GM23338 (cell line): ENCODE measurements at regions not wholly inside any gene's neighbourhood (a gene's known extent, or its start where the extent isn't known, plus 50 kb on each side); places are given as distances from the start of the nearest gene placed in this dataset.

Experiments
- ATAC-seq: fragments of 200-7000 bp; cut with Tn5 transposase; 3 replicates; pipeline ENCODE4 v1.9.1; 2020
- DNase-seq: peaks from one replicate; pipeline ENCODE4 v3.0.0-alpha.2; 2015; ENCODE audit warnings: low spot score
- H2AFZ ChIP-seq: fragments of 200-600 bp; sonication (generic); 2 replicates; pipeline ENCODE4 v1.8.0; 2016; ENCODE audit warnings: antibody characterized with exemption, mild to moderate bottlenecking, moderate library complexity
- H3F3A ChIP-seq: fragments of 200-600 bp; sonication (generic); replicated peaks from 2 replicates; pipeline ENCODE4 v1.8.0; 2017; ENCODE audit warnings: antibody characterized with exemption, mixed run types, low read depth
- H3K27ac ChIP-seq: fragments of 200-600 bp; sonication (generic); 2 replicates; pipeline ENCODE4 v1.6.1; 2016; ENCODE audit warnings: low read depth
- H3K27me3 ChIP-seq: fragments of 200-600 bp; sonication (generic); 2 replicates; pipeline ENCODE4 v1.8.0; 2016; ENCODE audit warnings: mild to moderate bottlenecking, mixed run types, moderate library complexity; ENCODE audit not compliant: insufficient read depth
- H3K36me3 ChIP-seq: fragments of 200-600 bp; sonication (generic); 2 replicates; pipeline ENCODE4 v1.8.0; 2016; ENCODE audit warnings: mild to moderate bottlenecking; ENCODE audit not compliant: insufficient read depth
- H3K4me1 ChIP-seq: fragments of 200-600 bp; sonication (generic); 2 replicates; pipeline ENCODE4 v1.8.0; 2016; ENCODE audit warnings: mild to moderate bottlenecking, moderate library complexity; ENCODE audit not compliant: insufficient read depth
- H3K4me2 ChIP-seq: fragments of 200-600 bp; sonication (generic); 2 replicates; pipeline ENCODE4 v1.7.1; 2017; ENCODE audit warnings: mixed run types
- H3K4me3 ChIP-seq: fragments of 200-600 bp; sonication (generic); 2 replicates; pipeline ENCODE4 v1.6.1; 2016; ENCODE audit warnings: mixed run types
- H3K79me2 ChIP-seq: fragments of 200-600 bp; sonication (generic); replicated peaks from 2 replicates; pipeline ENCODE4 v1.8.0; 2017; ENCODE audit warnings: mild to moderate bottlenecking; ENCODE audit not compliant: insufficient read depth
- H3K9me2 ChIP-seq: fragments of 200-600 bp; sonication (generic); 2 replicates; pipeline ENCODE4 v1.8.0; 2017; ENCODE audit not compliant: insufficient read depth
- H4K20me1 ChIP-seq: fragments of 200-600 bp; sonication (generic); replicated peaks from 2 replicates; pipeline ENCODE4 v1.8.0; 2017; ENCODE audit warnings: mild to moderate bottlenecking; ENCODE audit not compliant: insufficient read depth
- H3K27ac Mint-ChIP-seq: 2 replicates; pipeline ENCODE4 v1.8.0; 2020; ENCODE audit warnings: inconsistent platforms, mild to moderate bottlenecking, moderate library complexity, mixed read lengths
- H3K27me3 Mint-ChIP-seq: 3 replicates; pipeline ENCODE4 v1.8.0; 2022; ENCODE audit warnings: low read depth, mild to moderate bottlenecking, moderate library complexity, mixed read lengths, inconsistent platforms; ENCODE audit not compliant: insufficient read depth, poor library complexity
- H3K36me3 Mint-ChIP-seq: 3 replicates; pipeline ENCODE4 v1.8.0; 2021; ENCODE audit warnings: low read depth, mild to moderate bottlenecking, inconsistent platforms, moderate library complexity, mixed read lengths
- H3K4me1 Mint-ChIP-seq: 3 replicates; pipeline ENCODE4 v1.8.0; 2020; ENCODE audit warnings: mild to moderate bottlenecking, inconsistent platforms, mixed read lengths
- H3K4me3 Mint-ChIP-seq: 3 replicates; pipeline ENCODE4 v1.8.0; 2021; ENCODE audit warnings: moderate library complexity, mild to moderate bottlenecking, inconsistent platforms, mixed read lengths
- H3K9me3 Mint-ChIP-seq: 3 replicates; pipeline ENCODE4 v1.8.0; 2020; ENCODE audit warnings: moderate library complexity, mild to moderate bottlenecking, inconsistent platforms, mixed read lengths
- EZH2 ChIP-seq: fragments of 200-600 bp; sonication (generic); IDR thresholded peaks from one replicate; pipeline ENCODE4 v1.8.0; 2017; ENCODE audit warnings: antibody characterized with exemption, mild to moderate bottlenecking, low read depth; ENCODE audit not compliant: unreplicated experiment
- EZH2phosphoT487 ChIP-seq: fragments of 200-600 bp; sonication (generic); IDR thresholded peaks from one replicate; pipeline ENCODE4 v1.8.1; 2018; ENCODE audit warnings: antibody characterized with exemption; ENCODE audit not compliant: unreplicated experiment
- NANOG ChIP-seq: IDR thresholded peaks from 2 replicates; pipeline ENCODE4 v1.6.1; 2016; ENCODE audit warnings: antibody characterized with exemption, borderline replicate concordance
- POLR2AphosphoS5 ChIP-seq: IDR thresholded peaks from 2 replicates; pipeline ENCODE4 v1.6.1; 2016; ENCODE audit warnings: antibody characterized with exemption, low read depth
- STAT1 ChIP-seq: IDR thresholded peaks from one replicate; pipeline ENCODE4 v1.6.1; 2016; ENCODE audit warnings: antibody characterized with exemption; ENCODE audit not compliant: unreplicated experiment
- ZNF114 ChIP-seq: fragments of 250-450 bp; sonication (Bioruptor Pico); IDR thresholded peaks from 2 replicates; pipeline ENCODE4 v1.5.0; 2020; ENCODE audit warnings: mild to moderate bottlenecking, moderate library complexity
- TF ChIP-seq, protein P1 (sequence below): IDR thresholded peaks from 2 replicates; pipeline ENCODE4 v1.6.1; 2016; ENCODE audit warnings: antibody characterized with exemption
- TF ChIP-seq, protein P2 (sequence below): fragments of 250-450 bp; sonication (Bioruptor Pico); IDR thresholded peaks from 2 replicates; pipeline ENCODE4 v1.5.0; 2020; ENCODE audit warnings: mild to moderate bottlenecking, moderate library complexity
- TF ChIP-seq, protein P3 (sequence below), 2 experiments: fragments of 200-600 bp in 1 of 2; sonication (generic) in 1 of 2; conservative IDR thresholded peaks; 2 replicates each; pipeline versions ENCODE4 v1.5.1 to v1.6.1; 2016 to 2017; ENCODE audit warnings: antibody characterized with exemption in 2 of 2, low read depth in 2 of 2, mild to moderate bottlenecking in 2 of 2, moderate library complexity in 1 of 2
- TF ChIP-seq, protein P4 (sequence below): IDR thresholded peaks from one replicate; pipeline ENCODE4 v1.6.1; 2018; ENCODE audit warnings: antibody characterized with exemption; ENCODE audit not compliant: unreplicated experiment

DNA sequence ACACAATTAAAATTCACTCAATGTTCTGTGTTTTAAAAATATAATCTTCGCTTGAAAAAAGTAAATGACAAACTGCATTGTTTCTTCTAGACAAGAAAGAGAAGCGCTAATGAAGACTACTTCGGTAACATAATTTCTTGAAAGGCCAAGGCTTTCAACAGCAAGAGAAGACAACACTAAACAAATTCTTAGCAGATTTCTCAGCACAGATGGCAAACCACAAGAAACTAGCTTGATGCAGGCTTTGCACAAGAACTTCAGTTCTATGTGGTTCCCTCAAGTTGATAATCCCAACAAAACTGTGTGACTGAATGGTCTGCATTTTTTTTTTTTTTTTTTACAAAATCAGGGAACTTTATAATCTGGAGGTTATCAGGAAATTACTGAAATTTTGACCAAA, 447.4 kb upstream of the NRSN1 start (continued):
- TF ChIP-seq, protein P1, sequence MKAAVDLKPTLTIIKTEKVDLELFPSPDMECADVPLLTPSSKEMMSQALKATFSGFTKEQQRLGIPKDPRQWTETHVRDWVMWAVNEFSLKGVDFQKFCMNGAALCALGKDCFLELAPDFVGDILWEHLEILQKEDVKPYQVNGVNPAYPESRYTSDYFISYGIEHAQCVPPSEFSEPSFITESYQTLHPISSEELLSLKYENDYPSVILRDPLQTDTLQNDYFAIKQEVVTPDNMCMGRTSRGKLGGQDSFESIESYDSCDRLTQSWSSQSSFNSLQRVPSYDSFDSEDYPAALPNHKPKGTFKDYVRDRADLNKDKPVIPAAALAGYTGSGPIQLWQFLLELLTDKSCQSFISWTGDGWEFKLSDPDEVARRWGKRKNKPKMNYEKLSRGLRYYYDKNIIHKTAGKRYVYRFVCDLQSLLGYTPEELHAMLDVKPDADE, result no peak
- TF ChIP-seq EZH2phosphoT487, result no peak

DNA sequence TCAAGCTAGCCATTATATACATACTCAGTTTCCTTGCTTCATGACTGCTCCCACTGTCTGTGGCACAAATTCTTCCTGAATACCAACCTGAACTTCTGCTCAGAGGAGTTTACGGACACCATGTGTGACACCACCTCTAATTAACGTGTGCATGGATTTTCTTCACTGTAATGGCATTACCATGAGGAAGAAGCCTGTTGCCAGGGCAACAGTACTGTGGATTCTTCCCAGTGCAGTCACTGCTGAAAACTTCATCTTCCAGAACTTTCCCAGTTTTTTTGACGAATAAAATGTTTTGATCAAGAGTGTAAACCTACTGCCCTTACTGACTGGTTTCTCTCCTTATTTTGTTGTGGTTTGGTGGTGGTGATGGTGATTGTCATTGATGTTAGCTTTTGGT, 444.3 kb upstream of the NRSN1 start:
- Mint-ChIP-seq H3K4me3 (no peak overlapping the region), H3K36me3 (no peaks in the 10 kb centered on the region), H3K9me3 (no peaks in the 10 kb centered on the region), H3K27ac (no peak overlapping the region), H3K4me1 (peaks cover 8% of the 10 kb centered on the region), H3K27me3 (no peaks in the 10 kb centered on the region)
- ATAC-seq, result no peak
- no peaks in the 10 kb centered on the region for H3F3A ChIP-seq
- no peak for DNase-seq
- H3K9me2 ChIP-seq, result peaks cover 8% of the 10 kb centered on the region; the same call in 1 of the 2 replicates
- no peak overlapping the region for H3K27ac ChIP-seq
- no peaks in the 10 kb centered on the region for H3K4me1 ChIP-seq
- no peaks in the 10 kb centered on the region for H3K27me3 ChIP-seq
- no peak overlapping the region for H2AFZ ChIP-seq
- H3K36me3 ChIP-seq, result no peaks in the 10 kb centered on the region
- H3K79me2 ChIP-seq, result no peaks in the 10 kb centered on the region
- no peak overlapping the region for H3K4me3 ChIP-seq
- TF ChIP-seq EZH2 (no peak), ZNF114 (no peak), POLR2AphosphoS5 (no peak), STAT1 (no peak), NANOG (no peak)
- TF ChIP-seq, protein P2, sequence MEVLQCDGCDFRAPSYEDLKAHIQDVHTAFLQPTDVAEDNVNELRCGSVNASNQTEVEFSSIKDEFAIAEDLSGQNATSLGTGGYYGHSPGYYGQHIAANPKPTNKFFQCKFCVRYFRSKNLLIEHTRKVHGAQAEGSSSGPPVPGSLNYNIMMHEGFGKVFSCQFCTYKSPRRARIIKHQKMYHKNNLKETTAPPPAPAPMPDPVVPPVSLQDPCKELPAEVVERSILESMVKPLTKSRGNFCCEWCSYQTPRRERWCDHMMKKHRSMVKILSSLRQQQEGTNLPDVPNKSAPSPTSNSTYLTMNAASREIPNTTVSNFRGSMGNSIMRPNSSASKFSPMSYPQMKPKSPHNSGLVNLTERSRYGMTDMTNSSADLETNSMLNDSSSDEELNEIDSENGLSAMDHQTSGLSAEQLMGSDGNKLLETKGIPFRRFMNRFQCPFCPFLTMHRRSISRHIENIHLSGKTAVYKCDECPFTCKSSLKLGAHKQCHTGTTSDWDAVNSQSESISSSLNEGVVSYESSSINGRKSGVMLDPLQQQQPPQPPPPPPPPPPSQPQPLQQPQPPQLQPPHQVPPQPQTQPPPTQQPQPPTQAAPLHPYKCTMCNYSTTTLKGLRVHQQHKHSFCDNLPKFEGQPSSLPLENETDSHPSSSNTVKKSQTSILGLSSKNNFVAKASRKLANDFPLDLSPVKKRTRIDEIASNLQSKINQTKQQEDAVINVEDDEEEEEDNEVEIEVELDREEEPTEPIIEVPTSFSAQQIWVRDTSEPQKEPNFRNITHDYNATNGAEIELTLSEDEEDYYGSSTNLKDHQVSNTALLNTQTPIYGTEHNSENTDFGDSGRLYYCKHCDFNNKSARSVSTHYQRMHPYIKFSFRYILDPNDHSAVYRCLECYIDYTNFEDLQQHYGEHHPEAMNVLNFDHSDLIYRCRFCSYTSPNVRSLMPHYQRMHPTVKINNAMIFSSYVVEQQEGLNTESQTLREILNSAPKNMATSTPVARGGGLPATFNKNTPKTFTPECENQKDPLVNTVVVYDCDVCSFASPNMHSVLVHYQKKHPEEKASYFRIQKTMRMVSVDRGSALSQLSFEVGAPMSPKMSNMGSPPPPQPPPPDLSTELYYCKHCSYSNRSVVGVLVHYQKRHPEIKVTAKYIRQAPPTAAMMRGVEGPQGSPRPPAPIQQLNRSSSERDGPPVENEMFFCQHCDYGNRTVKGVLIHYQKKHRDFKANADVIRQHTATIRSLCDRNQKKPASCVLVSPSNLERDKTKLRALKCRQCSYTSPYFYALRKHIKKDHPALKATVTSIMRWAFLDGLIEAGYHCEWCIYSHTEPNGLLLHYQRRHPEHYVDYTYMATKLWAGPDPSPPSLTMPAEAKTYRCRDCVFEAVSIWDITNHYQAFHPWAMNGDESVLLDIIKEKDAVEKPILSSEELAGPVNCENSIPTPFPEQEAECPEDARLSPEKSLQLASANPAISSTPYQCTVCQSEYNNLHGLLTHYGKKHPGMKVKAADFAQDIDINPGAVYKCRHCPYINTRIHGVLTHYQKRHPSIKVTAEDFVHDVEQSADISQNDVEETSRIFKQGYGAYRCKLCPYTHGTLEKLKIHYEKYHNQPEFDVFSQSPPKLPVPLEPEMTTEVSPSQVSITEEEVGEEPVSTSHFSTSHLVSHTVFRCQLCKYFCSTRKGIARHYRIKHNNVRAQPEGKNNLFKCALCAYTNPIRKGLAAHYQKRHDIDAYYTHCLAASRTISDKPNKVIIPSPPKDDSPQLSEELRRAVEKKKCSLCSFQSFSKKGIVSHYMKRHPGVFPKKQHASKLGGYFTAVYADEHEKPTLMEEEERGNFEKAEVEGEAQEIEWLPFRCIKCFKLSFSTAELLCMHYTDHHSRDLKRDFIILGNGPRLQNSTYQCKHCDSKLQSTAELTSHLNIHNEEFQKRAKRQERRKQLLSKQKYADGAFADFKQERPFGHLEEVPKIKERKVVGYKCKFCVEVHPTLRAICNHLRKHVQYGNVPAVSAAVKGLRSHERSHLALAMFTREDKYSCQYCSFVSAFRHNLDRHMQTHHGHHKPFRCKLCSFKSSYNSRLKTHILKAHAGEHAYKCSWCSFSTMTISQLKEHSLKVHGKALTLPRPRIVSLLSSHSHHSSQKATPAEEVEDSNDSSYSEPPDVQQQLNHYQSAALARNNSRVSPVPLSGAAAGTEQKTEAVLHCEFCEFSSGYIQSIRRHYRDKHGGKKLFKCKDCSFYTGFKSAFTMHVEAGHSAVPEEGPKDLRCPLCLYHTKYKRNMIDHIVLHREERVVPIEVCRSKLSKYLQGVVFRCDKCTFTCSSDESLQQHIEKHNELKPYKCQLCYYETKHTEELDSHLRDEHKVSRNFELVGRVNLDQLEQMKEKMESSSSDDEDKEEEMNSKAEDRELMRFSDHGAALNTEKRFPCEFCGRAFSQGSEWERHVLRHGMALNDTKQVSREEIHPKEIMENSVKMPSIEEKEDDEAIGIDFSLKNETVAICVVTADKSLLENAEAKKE, result no peak
- TF ChIP-seq, protein P3, sequence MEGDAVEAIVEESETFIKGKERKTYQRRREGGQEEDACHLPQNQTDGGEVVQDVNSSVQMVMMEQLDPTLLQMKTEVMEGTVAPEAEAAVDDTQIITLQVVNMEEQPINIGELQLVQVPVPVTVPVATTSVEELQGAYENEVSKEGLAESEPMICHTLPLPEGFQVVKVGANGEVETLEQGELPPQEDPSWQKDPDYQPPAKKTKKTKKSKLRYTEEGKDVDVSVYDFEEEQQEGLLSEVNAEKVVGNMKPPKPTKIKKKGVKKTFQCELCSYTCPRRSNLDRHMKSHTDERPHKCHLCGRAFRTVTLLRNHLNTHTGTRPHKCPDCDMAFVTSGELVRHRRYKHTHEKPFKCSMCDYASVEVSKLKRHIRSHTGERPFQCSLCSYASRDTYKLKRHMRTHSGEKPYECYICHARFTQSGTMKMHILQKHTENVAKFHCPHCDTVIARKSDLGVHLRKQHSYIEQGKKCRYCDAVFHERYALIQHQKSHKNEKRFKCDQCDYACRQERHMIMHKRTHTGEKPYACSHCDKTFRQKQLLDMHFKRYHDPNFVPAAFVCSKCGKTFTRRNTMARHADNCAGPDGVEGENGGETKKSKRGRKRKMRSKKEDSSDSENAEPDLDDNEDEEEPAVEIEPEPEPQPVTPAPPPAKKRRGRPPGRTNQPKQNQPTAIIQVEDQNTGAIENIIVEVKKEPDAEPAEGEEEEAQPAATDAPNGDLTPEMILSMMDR (conservative IDR thresholded peaks at IDR 0.05; ENCODE audit: low read depth in 2 of 2), result no peak
- TF ChIP-seq, protein P4, sequence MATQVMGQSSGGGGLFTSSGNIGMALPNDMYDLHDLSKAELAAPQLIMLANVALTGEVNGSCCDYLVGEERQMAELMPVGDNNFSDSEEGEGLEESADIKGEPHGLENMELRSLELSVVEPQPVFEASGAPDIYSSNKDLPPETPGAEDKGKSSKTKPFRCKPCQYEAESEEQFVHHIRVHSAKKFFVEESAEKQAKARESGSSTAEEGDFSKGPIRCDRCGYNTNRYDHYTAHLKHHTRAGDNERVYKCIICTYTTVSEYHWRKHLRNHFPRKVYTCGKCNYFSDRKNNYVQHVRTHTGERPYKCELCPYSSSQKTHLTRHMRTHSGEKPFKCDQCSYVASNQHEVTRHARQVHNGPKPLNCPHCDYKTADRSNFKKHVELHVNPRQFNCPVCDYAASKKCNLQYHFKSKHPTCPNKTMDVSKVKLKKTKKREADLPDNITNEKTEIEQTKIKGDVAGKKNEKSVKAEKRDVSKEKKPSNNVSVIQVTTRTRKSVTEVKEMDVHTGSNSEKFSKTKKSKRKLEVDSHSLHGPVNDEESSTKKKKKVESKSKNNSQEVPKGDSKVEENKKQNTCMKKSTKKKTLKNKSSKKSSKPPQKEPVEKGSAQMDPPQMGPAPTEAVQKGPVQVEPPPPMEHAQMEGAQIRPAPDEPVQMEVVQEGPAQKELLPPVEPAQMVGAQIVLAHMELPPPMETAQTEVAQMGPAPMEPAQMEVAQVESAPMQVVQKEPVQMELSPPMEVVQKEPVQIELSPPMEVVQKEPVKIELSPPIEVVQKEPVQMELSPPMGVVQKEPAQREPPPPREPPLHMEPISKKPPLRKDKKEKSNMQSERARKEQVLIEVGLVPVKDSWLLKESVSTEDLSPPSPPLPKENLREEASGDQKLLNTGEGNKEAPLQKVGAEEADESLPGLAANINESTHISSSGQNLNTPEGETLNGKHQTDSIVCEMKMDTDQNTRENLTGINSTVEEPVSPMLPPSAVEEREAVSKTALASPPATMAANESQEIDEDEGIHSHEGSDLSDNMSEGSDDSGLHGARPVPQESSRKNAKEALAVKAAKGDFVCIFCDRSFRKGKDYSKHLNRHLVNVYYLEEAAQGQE, result no peak
- H4K20me1 ChIP-seq, result no peaks in the 10 kb centered on the region
- H3K4me2 ChIP-seq, result no peak overlapping the region
